Uterus (tissue), 2 donors: ENCODE measurements at regions not wholly inside any gene's neighbourhood (a gene's known extent, or its start where the extent isn't known, plus 50 kb on each side); places are given as distances from the start of the nearest gene placed in this dataset.

Experiments used
- POLR2A ChIP-seq, 2 donors: fragments of 450-650 bp; IDR thresholded peaks; one replicate each; pipeline ENCODE4 v1.6.1; 2016; ENCODE audit warnings: antibody characterized with exemption in 2 of 2, mild to moderate bottlenecking in 1 of 2, moderate library complexity in 1 of 2
- TF ChIP-seq, protein P1 (sequence below), 4 experiments: fragments of 200-600 bp in 2 of 4; fragments of 450-650 bp in 2 of 4; sonication (generic) in 2 of 4; IDR thresholded peaks; one replicate each; pipeline ENCODE4 v1.5.1; 2016 to 2019; ENCODE audit warnings: antibody characterized with exemption in 4 of 4, mild to moderate bottlenecking in 2 of 4, moderate library complexity in 1 of 4

DNA sequence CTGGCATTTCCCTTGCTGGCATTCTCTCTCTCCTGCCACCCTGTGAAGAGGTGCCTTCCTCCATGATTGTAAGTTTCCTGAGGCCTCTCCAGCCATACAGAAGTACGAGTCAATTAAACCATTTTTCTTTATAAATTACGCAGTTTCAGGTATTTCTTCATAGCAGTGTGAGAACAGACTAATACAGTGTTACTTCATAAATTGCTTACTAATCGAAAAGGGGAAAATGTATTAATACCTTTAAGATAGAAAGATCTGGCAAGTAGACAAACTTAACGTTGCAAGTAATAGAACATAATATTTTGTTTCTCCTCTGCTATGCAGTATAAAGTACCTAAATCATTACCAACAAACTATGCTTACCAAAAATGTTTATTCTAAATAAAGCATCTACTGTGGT lies 178.3 kb upstream of the LAMA2 start:
- TF ChIP-seq, protein P1, sequence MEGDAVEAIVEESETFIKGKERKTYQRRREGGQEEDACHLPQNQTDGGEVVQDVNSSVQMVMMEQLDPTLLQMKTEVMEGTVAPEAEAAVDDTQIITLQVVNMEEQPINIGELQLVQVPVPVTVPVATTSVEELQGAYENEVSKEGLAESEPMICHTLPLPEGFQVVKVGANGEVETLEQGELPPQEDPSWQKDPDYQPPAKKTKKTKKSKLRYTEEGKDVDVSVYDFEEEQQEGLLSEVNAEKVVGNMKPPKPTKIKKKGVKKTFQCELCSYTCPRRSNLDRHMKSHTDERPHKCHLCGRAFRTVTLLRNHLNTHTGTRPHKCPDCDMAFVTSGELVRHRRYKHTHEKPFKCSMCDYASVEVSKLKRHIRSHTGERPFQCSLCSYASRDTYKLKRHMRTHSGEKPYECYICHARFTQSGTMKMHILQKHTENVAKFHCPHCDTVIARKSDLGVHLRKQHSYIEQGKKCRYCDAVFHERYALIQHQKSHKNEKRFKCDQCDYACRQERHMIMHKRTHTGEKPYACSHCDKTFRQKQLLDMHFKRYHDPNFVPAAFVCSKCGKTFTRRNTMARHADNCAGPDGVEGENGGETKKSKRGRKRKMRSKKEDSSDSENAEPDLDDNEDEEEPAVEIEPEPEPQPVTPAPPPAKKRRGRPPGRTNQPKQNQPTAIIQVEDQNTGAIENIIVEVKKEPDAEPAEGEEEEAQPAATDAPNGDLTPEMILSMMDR (IDR thresholded peaks at IDR 0.05) = no peak
- TF ChIP-seq POLR2A (IDR thresholded peaks at IDR 0.05) = no peak
